ENCODE measurements at regions not wholly inside any gene's neighbourhood (a gene's known extent, or its start where the extent isn't known, plus 50 kb on each side); places are given as distances from the start of the nearest gene placed in this dataset.

DNA sequence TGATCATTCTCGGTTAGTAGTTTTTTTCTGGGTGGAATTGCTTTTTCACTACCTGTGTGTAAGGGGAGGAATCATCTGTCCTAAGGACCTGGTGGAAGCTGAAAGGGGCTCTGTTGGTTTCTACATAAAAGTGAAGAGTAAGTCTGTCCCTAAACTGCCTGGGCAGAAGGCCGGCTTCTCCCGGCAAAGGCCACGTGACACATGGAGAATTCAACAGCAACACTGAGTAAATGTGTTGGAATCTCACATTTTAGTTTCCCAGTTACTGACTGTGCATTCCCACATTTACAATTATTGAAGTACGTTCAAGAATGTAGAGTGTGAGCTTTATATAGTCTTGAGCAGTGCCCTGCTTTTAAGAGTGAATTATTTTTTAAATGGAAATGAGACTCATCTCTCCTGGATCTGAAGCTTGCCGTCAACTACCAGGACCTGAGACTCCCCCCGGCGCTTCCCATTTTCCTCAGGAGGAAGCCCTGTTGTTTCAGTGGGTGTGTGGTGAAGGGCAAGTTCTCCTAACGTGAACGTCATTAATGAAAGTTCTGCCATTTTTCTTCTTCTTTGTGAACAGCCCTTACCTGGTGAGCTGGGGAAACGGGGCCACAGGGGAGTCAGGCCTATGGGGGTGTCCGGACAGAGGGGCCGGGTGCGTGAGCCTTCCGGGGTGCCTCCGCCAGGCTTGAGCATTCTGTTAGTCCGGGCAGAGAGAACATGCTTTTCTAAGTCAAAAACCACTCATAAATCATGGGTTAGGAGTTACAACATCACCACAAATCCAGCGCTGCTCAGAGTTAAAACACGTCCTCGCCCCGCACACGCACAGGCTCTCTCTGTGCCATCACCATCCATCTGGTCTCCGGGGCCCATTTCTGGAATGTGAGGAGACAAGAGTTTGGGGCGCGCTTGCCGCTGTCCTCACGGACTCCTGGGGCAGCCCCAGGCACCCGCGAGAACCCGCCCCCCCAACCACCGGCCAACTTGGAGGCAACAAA is 56.6 kb upstream of the SMOC2 start:
- DNase-seq (ENCODE audit: low read depth), result no peak

DNA sequence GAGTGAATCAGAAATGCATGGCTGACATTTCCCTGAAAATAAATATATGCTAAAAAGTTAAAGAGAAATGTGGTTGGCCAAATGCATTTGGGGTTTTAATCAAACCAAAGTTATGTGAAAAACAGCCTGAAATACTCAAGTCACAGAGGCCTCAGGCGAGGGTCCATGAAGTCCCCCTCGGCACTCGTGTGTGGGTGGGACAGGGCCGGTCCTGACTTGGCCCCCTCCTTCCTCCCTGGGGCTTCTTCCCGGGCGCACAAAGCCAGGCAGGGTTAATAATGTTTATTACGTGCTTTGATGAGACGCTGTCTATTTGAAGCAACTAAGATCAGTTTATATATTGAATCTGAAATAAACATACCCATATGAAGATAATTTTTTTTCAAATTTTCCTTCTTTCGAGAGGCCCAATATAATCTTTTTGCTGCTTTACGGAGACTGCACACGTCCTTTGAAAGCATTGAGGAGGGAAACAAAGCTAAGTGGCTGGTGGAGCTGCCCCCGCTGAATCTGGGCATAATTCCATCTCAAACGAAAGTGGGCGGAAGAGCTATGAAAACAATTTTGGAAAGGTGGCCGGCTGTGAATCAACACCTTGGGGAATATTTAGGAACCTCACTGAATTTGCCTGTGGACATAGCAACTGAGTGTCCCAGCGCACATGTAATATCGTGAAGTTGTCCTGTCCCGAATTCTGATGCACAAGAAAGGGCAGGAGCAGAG is 55.8 kb upstream of the SMOC2 start:
- no peak for DNase-seq (ENCODE audit: low read depth)

DNA sequence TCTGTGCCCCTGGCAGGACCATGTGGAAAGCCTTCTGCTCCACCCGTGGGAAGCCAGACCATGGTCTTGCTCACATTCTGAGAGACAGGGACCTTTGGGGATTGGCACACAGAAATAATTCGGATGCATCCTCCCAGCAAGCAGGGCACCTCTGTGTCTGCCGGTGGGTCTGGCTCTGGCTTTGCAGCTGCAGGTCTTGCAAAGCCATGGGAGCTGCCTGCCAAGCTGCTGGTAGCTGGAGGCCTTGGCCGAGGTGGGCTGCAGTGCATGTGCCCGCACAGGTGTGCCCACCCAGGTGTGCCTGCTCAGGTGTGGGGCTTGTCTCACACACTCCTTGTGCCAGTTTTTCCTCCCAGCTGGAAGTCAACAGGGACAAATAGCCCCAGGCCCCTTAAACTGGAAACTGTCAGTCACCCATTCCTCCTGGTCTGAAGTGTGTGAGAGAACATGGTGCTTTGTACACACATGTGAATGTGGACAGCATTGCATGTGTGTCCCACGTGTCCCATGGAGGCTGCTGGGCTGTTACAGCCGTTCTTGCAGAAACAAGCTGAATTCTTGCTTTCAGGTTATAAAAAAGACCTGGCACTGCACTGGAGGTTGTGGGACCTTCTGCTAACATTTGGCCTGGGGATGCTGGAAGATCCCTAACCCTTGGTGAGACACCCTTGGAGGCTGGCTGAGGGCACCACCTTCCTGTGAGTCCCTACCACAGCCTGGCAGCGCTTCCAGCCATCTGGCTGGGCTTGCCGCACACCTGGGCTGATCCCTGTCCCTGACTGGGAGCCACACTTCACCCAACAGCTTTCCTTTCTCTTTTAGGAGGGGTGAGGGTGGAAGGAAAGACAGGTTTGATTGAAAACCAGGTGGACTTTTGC is 54.9 kb upstream of the SMOC2 start:
- no peak for DNase-seq (ENCODE audit: low read depth)

DNA sequence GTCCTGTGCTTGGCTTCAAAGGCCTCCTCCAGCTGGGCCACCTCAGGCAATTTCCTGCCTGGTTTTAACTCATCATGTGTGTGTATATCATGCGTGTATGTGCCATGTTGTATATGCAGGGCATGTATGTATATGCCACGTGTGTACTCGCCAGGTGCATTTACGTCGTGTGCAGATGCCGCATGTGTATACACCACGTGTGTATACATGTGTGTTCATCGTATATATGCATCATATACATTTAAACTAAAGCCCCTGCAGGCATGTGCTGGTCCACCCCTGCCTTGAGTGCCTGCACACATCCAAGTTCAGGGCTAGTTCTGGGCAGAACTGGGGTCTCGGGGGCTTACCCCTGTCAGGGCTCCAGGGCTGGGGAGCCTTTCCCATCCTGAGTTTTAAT is 54.0 kb upstream of the SMOC2 start:
- no peak for DNase-seq (ENCODE audit: low read depth)

DNA sequence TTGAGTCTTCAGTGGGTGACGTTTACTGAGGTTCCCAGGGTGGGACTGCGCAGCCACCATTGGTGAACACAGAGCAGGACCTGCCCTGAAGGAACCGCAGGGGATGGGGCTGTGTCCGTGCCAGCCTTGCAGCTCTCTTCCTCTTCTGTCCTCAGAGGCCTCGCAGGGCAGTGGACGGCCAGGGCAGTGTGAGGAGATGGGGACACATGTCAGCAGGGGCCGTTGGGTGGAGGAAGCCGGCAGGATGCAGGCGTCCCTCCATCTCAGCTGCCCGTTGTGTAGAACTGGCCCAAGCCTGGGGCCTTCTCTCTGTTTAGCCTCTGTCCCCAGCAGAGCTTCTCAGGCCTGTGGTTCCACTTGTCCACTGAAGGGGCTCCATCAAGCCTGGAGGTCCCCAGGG is 53.6 kb upstream of the SMOC2 start:
- DNase-seq (ENCODE audit: low read depth), result no peak

DNA sequence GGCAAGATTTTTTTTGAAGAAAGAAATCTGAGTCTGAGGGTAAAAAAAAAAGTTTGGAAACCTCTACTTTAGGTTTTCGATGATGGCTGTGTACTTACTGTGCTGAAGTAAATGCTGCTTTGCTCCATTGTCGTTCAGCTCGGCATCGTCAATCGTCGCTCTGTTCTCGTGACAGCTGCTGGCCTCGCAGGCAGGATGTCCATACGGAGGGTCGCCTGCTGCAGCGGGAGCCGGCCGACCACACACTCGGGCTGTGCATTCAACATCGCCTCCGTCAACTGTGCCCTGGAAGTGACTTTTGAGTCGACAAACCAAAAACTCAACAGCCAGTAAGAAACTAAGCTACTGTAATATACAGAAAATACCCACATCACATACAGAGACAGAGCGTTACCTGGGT is 53.1 kb upstream of the SMOC2 start:
- DNase-seq (ENCODE audit: low read depth), result no peak

DNA sequence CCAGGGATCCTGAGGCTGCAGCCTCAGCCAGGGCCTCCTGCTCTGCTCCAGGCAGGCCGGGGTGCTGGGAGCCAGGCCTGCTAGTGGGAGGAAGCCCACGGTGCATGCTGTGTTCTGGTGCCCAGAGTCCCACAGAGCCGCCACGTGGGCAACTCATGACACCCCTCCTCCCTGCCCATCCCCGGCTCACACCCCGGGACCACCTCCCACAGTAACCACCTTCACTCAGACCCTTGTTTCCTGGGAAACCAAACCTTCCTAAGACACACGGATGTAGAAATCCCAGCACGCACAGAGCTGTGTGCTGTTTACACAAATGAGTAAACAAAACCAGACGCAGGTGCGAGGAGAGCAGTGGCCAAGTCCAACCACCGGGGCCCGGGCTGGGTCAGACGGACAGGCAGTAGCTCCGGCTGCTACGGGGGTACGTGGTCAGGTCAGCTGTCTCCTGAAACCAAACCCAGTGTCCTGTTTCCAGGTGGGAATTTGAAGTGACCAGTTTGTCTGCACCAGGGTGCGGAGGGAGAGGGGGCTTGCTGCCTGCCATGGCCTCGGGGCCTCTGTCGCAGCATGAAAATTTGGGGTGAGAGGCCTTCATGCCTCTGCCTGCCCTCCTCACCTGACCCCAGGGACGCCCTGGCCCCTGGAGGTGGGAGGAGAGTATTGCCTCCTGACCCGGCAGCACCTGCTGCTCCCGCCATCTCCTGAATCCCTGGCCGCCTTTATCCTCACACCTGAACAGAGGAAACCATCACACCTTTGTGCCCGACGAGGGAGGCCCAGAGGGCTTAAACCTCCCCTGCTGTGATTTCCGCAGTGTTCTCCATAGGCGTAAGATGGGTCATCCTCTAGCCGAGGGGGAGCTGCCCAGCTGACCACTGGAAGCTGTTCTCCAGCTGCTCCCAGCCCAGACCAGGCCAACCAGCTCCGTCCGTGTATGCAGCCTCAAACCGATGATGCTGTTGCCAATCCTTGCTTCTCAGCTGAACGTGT is 52.0 kb upstream of the SMOC2 start:
- no peak for DNase-seq (ENCODE audit: low read depth)

DNA sequence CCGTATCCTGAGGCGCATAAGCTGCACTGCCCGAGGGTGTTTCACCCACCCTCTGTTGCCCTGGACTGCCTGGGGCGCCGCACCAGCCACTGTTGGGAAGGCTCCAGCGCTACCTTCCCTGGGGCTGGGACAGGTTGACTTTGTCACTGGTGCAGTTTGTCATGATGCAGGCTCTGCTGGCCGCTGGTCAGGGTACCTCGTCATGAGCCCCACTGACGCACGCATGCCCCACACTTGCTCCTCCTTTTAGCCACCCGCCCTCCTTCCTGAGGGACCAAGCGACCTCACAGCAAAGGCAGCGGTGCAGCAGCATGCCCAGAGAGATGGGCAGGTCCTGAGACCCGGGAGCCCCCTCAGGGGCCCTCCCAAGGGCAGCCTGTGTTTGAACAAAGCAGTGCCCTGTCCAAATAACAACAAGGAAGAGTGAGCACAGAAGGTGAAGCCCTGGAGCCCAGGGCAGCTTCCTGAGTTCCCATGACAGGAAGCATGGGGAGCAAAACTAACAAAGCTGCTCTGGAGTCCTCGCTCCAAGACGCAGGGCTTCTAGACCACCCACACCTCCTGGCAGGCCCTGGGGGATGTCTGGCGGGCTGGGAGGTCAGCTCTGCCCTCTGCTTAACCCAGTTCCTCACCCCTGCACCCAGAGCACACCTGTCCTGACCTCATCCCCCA is 50.1 kb upstream of the SMOC2 start:
- no peak for DNase-seq (ENCODE audit: low read depth)

All from stimulated activated CD8-positive, alpha-beta memory T cell treated with anti-CD3 and anti-CD28 coated beads, Interleukin-12 subunit alpha, Interleukin-12 subunit beta, amount 100 ng/mL, for 1 hour (primary cell).